Mononuclear cell (primary cell): ENCODE measurements at regions not wholly inside any gene's neighbourhood (a gene's known extent, or its start where the extent isn't known, plus 50 kb on each side); places are given as distances from the start of the nearest gene placed in this dataset.

Experiments
- H3K27me3 ChIP-seq: 2 replicates; pipeline ENCODE4 v1.6.0; 2011; ENCODE audit warnings: low read length, control low read depth; ENCODE audit not compliant: insufficient read depth
- H3K4me1 ChIP-seq: 2 replicates; pipeline ENCODE4 v1.5.1; 2011; ENCODE audit warnings: mild to moderate bottlenecking, low read length, control low read depth; ENCODE audit not compliant: insufficient read depth
- H3K4me3 ChIP-seq: 2 replicates; pipeline ENCODE4 v1.5.1; 2011; ENCODE audit warnings: mild to moderate bottlenecking, low read length, moderate library complexity
- H3K9me3 ChIP-seq: 2 replicates; pipeline ENCODE4 v1.5.1; 2011; ENCODE audit warnings: low read depth, mild to moderate bottlenecking, control low read depth, low read length

- H3K4me1 ChIP-seq: no peaks in the 10 kb centered on the region
Measured at GRCh38 chr20:22442318-22442717, 142.1 kb downstream of the FOXA2 start.

DNA sequence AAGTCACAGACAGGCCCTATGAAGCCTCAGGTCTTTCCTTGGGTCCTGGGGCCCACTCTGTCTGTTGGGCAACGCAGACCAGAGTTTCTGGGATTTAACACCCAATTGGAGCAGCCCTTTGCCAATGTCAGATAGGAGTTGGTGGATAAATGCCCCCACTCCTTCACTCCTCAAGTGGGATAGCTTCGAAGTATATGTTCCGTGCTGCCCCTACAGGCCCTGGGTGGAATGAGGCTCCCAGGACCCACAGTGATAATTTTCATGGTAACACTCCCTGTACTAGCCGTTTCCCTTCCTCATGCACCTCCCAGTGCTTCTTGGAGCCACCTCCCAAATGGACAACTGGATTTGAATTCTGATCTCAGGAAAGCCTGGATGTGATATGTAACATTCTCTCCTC lies 145.4 kb downstream of the FOXA2 start:
- Histone ChIP-seq H3K4me1 (no peaks in the 10 kb centered on the region), H3K27me3 (no peaks in the 10 kb centered on the region), H3K4me3 (no peak overlapping the region), H3K9me3 (no peaks in the 10 kb centered on the region)

More at GRCh38 chr20:22442318-22442717, 142.1 kb downstream of the FOXA2 start:
- H3K4me3 ChIP-seq: no peak overlapping the region
- no peaks in the 10 kb centered on the region for H3K9me3 ChIP-seq
- H3K27me3 ChIP-seq: no peaks in the 10 kb centered on the region

DNA sequence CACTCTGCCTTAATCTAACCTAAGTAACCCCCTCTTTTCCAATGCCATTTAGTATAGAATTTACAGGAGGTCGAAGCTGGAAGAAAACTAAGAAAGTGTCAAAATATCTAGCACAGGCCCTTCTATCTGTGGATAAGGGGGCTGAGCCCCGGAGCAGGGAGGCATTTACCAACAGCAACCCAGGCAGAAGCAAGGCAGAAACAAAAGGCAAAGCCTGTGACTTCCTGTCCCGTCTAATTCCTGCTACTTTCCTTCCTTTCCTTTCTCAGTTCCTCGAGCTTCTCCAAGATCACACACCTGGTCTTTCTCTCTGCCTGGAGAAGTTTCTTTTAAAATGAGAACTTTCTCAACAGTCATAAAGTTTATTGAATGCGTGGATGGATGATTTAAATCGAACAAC lies 146.0 kb downstream of the FOXA2 start:
- no peaks in the 10 kb centered on the region for H3K4me1 ChIP-seq
- no peaks in the 10 kb centered on the region for H3K27me3 ChIP-seq
- no peaks in the 10 kb centered on the region for H3K9me3 ChIP-seq
- H3K4me3 ChIP-seq: no peak overlapping the region

GRCh38 chr20:22437354-22437753 lies 147.0 kb downstream of the FOXA2 start:
- no peaks in the 10 kb centered on the region for H3K9me3 ChIP-seq
- no peak overlapping the region for H3K4me3 ChIP-seq
- no peaks in the 10 kb centered on the region for H3K4me1 ChIP-seq
- no peaks in the 10 kb centered on the region for H3K27me3 ChIP-seq

DNA sequence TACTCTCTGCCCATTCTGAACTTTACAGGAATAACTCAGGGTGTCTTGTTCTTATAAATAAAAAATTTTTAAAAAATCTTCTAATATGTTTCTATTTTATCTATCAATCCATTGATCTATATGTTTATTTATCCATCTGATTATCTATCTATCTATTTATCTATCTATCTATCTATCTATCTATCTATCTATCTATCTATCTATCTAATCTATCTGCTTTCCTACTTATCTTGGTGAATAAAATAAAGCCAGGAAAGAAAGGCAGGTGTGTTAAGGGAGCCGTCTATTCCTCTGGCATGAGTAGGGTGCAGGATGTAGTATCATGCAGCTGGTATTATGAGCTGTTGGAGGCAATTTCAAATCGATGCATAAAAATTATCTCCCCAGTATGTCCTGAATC lies 153.0 kb downstream of the FOXA2 start:
- Histone ChIP-seq H3K9me3 (no peaks in the 10 kb centered on the region), H3K27me3 (no peaks in the 10 kb centered on the region), H3K4me1 (no peaks in the 10 kb centered on the region), H3K4me3 (no peak overlapping the region)

DNA sequence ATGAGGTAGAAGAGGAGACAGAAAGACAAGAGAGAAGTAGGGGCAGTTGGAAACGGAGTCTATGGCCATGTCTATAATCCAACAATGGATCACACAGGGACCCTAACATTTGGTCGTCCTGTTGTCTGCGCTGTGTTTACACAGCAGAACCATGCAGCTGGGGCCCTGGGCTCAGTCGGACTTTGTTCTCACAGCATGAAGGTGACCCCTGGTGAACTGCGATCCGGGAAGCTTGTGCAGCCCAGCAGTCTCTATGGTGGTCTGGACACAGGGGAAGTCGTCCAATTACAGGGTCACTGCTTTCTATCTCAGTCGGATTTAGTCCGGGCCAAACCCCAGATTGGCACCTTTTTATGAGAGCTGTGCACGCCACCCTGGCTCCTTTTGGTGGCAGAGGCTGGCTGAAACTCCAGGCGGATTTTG lies 153.6 kb downstream of the FOXA2 start:
- no peaks in the 10 kb centered on the region for H3K9me3 ChIP-seq
- H3K4me3 ChIP-seq: no peak overlapping the region
- no peaks in the 10 kb centered on the region for H3K27me3 ChIP-seq
- no peaks in the 10 kb centered on the region for H3K4me1 ChIP-seq

- no peaks in the 10 kb centered on the region for H3K9me3 ChIP-seq
- H3K27me3 ChIP-seq: no peaks in the 10 kb centered on the region
- no peak overlapping the region for H3K4me3 ChIP-seq
- H3K4me1 ChIP-seq: no peaks in the 10 kb centered on the region
Measured at GRCh38 chr20:22430154-22430745, 154.1 kb downstream of the FOXA2 start.

DNA sequence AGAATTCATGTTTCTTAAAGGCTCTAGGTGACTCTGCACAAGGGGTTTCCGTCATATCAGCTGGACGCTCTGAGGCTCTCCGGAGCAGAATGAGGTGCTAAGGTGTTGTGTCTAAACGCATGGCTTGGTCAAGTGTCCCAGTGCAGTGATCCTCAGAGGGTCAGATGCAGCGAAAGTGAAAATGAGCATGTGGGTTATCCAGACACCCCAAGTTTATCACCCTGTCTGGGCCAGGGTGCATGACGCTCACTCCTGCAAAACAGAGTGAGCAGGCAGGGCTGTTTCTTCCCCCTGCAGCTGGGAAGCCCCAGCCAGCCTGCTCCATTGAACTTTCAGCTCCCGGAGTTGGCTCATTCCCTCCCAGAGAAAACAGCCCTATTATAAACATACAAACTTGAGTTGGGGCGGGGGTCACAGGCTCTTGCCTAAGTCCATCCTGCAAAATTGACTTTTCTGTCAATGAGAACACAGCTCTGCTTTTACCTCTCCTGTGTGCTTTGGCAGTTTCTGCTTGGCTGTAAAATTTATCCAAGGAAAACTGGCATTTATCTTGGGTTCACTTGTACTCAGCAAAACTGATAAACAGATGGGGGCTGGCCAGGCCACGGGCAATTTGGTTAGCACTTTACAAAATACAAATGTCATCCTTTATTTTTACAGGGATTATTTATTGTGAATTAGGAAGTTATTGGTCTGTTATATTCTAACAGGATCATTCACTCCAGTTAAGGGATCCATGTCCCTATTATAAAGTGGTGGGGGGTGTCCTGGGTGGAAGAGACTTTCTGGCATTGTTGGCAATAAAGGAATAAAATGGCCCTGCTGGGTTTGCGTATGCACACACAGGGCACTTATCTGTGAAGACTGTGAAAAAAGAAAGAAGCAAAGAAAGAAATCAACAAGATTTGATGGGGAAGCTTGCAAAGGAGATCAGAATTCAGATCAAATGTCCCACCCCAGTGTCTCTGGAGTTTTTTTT lies 154.9 kb downstream of the FOXA2 start:
- no peaks in the 10 kb centered on the region for H3K27me3 ChIP-seq
- no peaks in the 10 kb centered on the region for H3K9me3 ChIP-seq
- H3K4me3 ChIP-seq: no peak overlapping the region
- no peaks in the 10 kb centered on the region for H3K4me1 ChIP-seq

DNA sequence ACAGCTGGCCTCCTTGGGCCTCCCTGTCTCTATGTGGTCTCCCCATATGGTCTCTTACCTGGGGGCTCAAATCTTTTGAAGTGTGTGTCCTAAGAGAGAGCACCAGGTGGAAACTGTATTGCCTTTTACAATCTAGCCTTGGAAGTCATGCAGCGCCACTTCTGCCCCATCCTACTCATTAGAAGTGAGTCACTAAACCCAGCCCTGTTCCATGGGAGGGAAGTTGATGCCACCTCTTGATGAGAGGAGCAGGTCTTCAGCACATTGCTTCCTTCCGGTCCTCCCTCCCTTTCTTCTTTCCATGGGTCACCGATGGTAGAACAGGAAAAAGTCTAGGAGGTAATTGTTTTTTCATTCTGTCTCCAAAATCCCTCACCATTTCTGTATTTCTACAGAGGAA lies 156.3 kb downstream of the FOXA2 start:
- Histone ChIP-seq H3K4me1 (no peaks in the 10 kb centered on the region), H3K27me3 (no peaks in the 10 kb centered on the region), H3K9me3 (no peaks in the 10 kb centered on the region), H3K4me3 (no peak overlapping the region)

DNA sequence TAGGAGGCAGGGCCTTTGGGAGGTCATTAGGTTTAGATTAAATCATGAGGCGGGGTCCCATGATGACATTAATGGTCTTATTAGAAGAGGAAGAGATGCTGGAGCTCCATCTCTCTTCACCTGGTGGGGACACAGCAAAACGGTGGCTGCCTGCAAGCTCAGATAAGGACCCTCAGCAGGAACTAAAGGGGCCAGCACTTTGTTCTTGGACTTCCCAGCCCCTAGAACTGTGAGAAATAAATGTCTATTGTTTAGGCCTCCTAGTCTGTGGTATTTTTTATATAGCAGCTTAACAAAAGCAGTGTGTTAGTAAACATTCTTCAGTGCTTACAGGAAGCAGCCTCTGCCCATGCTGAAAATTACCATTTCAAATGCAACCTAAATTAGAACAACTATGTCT lies 157.6 kb downstream of the FOXA2 start:
- H3K27me3 ChIP-seq: no peaks in the 10 kb centered on the region
- H3K4me1 ChIP-seq: no peaks in the 10 kb centered on the region
- no peaks in the 10 kb centered on the region for H3K9me3 ChIP-seq
- no peak overlapping the region for H3K4me3 ChIP-seq

DNA sequence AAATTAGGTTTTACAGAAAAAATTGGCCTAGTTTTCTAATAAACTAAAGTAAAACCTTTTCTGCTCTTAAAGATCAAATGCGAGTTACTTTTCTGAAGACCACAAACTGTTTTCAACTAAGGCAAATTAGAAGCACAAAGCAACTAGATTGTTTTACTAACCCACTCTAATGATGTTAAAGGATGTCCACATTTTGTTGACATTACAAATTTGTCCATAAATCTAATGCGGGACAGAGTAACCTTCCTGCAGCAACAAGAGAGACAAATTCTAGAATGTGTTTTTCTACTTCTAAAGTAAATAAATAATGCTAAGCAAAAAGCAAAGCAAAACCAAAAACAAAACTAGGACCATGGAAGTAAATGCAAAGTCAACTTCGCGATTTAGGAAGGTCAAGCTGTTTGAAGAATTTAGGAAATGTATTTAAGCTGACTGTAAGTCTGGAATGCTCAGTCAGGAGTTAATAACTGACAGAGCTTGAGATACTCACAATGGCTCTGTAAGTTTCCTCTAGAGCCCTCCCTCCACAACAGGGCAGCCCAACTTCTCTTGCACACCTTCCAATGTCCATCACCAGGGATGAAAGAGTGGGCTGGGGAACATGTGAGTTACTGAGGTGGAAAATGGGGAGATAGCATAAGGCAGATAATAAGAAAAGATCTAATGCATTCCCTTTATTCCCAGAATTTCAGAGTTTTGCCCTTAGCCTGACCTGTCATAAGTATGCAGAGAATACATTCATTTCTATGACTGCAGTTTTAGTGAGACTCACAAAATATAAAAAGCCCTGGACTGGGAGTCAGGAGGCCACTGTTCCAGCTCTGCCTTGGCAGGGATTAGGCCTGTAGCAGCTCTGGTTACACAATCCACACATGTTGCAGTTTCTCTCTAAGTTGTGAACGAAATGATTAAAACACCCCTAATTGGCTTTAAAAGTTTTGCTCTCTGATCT lies 158.8 kb downstream of the FOXA2 start:
- Histone ChIP-seq H3K9me3 (no peaks in the 10 kb centered on the region), H3K27me3 (no peaks in the 10 kb centered on the region)

DNA sequence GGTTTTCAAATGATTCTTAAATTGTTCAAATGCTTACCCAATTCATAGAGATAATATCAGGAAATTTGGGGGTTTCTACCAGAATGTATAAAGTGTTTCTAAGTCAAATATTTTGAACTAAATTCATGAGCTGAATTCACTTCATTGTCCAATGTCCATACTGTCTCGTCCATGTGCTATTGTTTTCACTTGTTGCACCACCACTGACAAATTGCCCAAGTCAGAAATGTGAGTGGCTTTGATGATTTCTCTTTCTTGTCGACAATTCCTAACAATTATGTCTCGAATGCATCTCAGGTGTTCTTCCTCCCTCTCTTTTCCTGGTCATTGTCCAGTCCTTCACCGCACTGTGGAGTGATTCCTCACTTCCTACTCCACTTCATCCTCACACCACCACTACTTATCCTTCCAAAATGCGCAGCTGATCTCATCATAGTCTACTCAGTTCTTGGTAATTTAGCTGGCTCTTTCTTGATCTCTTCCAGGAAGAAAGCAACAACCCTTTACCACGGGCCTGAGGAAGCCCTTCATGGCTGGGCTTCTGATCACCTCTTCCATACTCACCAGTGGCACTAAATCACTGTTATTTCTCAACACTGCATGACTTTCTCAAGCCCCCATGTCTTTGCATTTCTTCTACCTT lies 161.1 kb downstream of the FOXA2 start:
- Histone ChIP-seq H3K9me3 (no peaks in the 10 kb centered on the region), H3K4me3 (no peak overlapping the region), H3K27me3 (no peaks in the 10 kb centered on the region), H3K4me1 (no peaks in the 10 kb centered on the region)

More for the DNA sequence above, 158.8 kb downstream of the FOXA2 start:
- no peaks in the 10 kb centered on the region for H3K4me1 ChIP-seq
- no peak overlapping the region for H3K4me3 ChIP-seq

DNA sequence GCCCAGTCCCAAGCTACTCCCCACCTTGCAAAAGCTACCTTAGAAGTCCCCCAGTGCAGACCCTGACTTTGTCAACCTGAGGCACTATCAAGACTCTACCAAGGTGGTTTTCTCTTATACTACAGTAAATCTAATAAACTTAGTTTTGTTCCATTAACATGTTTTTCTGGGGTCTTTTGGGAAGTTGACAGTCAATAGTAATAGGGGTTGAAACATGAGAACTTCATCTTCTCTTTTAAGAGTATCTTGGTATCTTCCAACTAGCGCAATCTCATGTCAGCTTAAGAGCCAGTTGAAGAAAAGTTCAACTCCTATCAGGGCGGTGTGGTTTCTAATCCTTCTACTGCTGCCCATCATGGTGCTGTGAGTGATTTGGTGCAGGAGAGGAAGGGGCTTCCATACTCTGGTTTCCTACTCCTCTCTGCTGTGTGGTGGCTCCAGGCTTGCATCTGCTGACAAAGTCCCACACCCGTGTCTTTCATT lies 164.2 kb downstream of the FOXA2 start:
- H3K9me3 ChIP-seq: no peaks in the 10 kb centered on the region
- no peak overlapping the region for H3K4me3 ChIP-seq
- H3K27me3 ChIP-seq: no peaks in the 10 kb centered on the region
- no peaks in the 10 kb centered on the region for H3K4me1 ChIP-seq

DNA sequence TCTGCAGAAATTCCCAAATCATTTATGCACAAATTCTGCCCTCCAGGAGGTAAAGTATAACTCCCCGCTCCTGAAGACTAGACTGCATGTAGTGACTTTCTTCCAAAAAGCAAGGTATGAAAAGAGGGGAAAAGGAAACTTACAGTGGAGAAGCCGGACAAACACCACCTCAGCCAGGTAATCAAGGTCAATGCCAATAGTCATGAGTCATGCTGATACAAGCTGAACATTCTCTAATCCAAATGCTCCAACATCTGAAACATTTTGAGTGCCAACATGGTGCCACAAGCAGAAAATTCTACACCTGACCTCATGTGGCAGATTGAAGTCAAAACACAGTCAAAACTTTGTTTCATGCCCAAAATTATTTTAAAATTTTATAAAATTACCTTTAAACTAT lies 165.6 kb downstream of the FOXA2 start:
- Histone ChIP-seq H3K4me1 (no peaks in the 10 kb centered on the region), H3K4me3 (no peak overlapping the region), H3K9me3 (no peaks in the 10 kb centered on the region), H3K27me3 (no peaks in the 10 kb centered on the region)
